ENCODE measurements at regions not wholly inside any gene's neighbourhood (a gene's known extent, or its start where the extent isn't known, plus 50 kb on each side); places are given as distances from the start of the nearest gene placed in this dataset.

DNA sequence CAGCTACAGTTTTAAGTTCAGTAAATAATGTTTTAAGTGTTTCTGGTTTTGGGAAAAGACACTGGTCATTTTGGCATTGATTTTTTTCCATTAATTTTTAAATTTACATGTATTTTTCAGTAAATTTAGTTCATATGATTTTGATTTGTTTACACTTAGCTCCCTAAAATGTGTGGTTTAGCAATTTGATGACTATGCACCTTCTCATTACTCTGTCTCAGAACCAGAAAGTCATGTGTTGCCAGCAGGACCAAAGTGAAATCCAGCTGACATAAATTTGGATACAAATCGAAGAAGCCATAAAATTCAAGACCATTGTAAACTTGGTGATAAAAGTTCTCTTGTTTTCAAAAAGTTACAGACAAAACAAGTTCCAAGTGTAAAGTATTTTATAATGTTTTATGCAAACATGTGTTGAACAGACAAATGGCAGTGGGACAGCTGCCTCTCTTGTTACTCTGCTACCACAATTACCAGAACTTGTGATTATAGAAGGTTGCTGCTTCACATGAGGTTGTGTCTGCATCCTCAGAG is 354.8 kb downstream of the NR2F1-AS1 start:
- in situ Hi-C loops (cut with HindIII; ENCODE audit: low pct_unique_long_range_greater_than_20kb, low sequenced_read_pairs) = no loop called here
- no peak for DNase-seq (ENCODE audit: low read depth, low spot score)
- no peaks in the 10 kb centered on the region for H3K4me1 ChIP-seq (ENCODE audit: control insufficient read depth, insufficient read depth, low read length)
- TF ChIP-seq POLR2AphosphoS5 (IDR thresholded peaks at IDR 0.05; ENCODE audit: low read depth, low read length) (no peak), SIN3A (IDR thresholded peaks at IDR 0.05; ENCODE audit: borderline replicate concordance, insufficient read depth, low read depth, low read length) (no peak), TCF7L2 (IDR thresholded peaks at IDR 0.05; ENCODE audit: low read depth, low read length) (no peak)
- TF ChIP-seq, protein P1, sequence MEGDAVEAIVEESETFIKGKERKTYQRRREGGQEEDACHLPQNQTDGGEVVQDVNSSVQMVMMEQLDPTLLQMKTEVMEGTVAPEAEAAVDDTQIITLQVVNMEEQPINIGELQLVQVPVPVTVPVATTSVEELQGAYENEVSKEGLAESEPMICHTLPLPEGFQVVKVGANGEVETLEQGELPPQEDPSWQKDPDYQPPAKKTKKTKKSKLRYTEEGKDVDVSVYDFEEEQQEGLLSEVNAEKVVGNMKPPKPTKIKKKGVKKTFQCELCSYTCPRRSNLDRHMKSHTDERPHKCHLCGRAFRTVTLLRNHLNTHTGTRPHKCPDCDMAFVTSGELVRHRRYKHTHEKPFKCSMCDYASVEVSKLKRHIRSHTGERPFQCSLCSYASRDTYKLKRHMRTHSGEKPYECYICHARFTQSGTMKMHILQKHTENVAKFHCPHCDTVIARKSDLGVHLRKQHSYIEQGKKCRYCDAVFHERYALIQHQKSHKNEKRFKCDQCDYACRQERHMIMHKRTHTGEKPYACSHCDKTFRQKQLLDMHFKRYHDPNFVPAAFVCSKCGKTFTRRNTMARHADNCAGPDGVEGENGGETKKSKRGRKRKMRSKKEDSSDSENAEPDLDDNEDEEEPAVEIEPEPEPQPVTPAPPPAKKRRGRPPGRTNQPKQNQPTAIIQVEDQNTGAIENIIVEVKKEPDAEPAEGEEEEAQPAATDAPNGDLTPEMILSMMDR (IDR thresholded peaks at IDR 0.05) = no peak
- TF ChIP-seq, protein P2, sequence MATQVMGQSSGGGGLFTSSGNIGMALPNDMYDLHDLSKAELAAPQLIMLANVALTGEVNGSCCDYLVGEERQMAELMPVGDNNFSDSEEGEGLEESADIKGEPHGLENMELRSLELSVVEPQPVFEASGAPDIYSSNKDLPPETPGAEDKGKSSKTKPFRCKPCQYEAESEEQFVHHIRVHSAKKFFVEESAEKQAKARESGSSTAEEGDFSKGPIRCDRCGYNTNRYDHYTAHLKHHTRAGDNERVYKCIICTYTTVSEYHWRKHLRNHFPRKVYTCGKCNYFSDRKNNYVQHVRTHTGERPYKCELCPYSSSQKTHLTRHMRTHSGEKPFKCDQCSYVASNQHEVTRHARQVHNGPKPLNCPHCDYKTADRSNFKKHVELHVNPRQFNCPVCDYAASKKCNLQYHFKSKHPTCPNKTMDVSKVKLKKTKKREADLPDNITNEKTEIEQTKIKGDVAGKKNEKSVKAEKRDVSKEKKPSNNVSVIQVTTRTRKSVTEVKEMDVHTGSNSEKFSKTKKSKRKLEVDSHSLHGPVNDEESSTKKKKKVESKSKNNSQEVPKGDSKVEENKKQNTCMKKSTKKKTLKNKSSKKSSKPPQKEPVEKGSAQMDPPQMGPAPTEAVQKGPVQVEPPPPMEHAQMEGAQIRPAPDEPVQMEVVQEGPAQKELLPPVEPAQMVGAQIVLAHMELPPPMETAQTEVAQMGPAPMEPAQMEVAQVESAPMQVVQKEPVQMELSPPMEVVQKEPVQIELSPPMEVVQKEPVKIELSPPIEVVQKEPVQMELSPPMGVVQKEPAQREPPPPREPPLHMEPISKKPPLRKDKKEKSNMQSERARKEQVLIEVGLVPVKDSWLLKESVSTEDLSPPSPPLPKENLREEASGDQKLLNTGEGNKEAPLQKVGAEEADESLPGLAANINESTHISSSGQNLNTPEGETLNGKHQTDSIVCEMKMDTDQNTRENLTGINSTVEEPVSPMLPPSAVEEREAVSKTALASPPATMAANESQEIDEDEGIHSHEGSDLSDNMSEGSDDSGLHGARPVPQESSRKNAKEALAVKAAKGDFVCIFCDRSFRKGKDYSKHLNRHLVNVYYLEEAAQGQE (IDR thresholded peaks at IDR 0.05; ENCODE audit: insufficient read depth in 1 of 2, low read depth in 2 of 2, low read length in 1 of 2) = no peak
- BruUV-seq (replicated peaks) = no TSS peak
- H3K27ac ChIP-seq (ENCODE audit: low read length) = peak overlapping the region; percentile 41; the same call in 1 of the 2 replicates
- no peaks in the 10 kb centered on the region for H3K27me3 ChIP-seq (ENCODE audit: control insufficient read depth, insufficient read depth, low read length)
- POLR2A ChIA-PET = no interaction called here
- no peaks in the 10 kb centered on the region for H3K36me3 ChIP-seq (ENCODE audit: control insufficient read depth, insufficient read depth, low read length)
- no peaks in the 10 kb centered on the region for H3K9me3 ChIP-seq (ENCODE audit: control insufficient read depth, insufficient read depth, low read depth, low read length)
- no peak overlapping the region for H3K4me3 ChIP-seq (ENCODE audit: low read depth in 2 of 2, low read length in 2 of 2)
- no peak for ATAC-seq
- intact Hi-C loops (cut with micrococcal nuclease; ENCODE audit: unreplicated experiment) = no loop called here
- CTCF ChIA-PET = no interaction called here

DNA sequence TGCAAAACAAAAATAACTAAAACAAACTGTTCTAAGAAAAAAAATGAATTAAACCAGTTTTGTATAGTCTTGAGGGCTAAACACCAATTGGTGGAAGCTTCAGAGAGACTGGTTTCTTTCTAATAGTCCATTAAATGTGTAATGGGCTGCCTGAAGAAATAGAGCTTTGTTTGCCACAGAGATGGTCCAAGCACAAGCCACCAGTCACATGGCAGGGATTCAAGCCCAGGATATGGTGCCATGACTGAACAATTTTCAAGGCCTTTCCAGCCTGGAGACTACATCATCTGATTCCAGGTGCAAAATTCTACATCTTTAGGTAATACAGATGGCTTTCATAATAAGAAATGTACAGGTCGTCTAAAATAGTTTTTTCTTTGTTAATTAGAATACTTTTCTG is 355.3 kb downstream of the NR2F1-AS1 start:
- DNase-seq (ENCODE audit: low read depth, low spot score) (no peak), ATAC-seq (no peak)
- no peak overlapping the region for H3K4me3 ChIP-seq (ENCODE audit: low read depth in 2 of 2, low read length in 2 of 2)
- in situ Hi-C loops (cut with HindIII; ENCODE audit: low pct_unique_long_range_greater_than_20kb, low sequenced_read_pairs) = no loop called here
- H3K27me3 ChIP-seq (ENCODE audit: control insufficient read depth, insufficient read depth, low read length) = no peaks in the 10 kb centered on the region
- no TSS peak for BruUV-seq (replicated peaks)
- POLR2A ChIA-PET = no interaction called here
- no peaks in the 10 kb centered on the region for H3K9me3 ChIP-seq (ENCODE audit: control insufficient read depth, insufficient read depth, low read depth, low read length)
- CTCF ChIA-PET = no interaction called here
- TF ChIP-seq POLR2AphosphoS5 (IDR thresholded peaks at IDR 0.05; ENCODE audit: low read depth, low read length) = no peak
- TF ChIP-seq, protein P1 (IDR thresholded peaks at IDR 0.05) = no peak
- H3K36me3 ChIP-seq (ENCODE audit: control insufficient read depth, insufficient read depth, low read length) = no peaks in the 10 kb centered on the region
- H3K27ac ChIP-seq (ENCODE audit: low read length) = no peak overlapping the region
- intact Hi-C loops (cut with micrococcal nuclease; ENCODE audit: unreplicated experiment) = no loop called here
- no peaks in the 10 kb centered on the region for H3K4me1 ChIP-seq (ENCODE audit: control insufficient read depth, insufficient read depth, low read length)
